ENCODE measurements at regions not wholly inside any gene's neighbourhood (a gene's known extent, or its start where the extent isn't known, plus 50 kb on each side); places are given as distances from the start of the nearest gene placed in this dataset.

DNA sequence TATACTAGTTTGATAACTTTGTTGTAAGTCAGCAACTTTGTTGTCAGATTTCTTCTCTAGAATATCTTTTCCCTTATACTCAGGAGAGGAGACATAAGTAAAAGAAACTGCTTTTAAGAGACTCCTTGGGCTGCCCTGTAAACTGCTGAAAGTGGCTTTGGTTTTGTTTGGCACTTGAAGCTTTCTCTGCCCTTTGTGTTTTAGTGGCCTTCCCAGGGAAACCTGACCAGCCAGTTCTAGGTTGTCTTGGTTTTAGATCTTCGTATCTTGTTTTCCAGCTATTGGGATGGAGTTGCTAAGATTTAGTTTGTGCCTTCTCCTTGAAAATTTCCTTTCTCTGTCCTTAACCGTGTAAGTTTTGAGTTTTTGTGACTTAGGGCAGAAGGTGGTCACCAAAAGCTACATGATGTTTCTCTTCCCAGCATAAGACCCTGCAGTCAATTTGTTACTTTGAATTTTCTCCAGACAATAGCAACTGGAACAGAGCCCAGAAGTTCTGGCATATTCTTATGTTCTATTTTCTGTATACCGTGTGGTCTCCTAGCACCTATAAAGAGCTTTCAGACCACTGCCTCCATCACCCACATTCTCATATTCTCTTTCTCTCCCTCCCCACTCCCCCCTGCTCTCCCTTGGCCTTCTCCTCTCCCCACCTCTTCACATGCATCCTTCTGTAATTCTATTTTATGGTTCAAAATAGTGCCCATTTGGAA, 81.1 kb downstream of the BOLA3 start:
- TF ChIP-seq NFIC (IDR thresholded peaks at IDR 0.05) (no peak), YY1 (IDR thresholded peaks at IDR 0.05; ENCODE audit: low read depth) (no peak), FOXM1 (IDR thresholded peaks at IDR 0.05; ENCODE audit: borderline replicate concordance, low read depth) (no peak), TAF1 (IDR thresholded peaks at IDR 0.05; ENCODE audit: low read depth) (no peak), TEAD4 (IDR thresholded peaks at IDR 0.05) (no peak), EGR1 (IDR thresholded peaks at IDR 0.05) (no peak), ZBTB7A (IDR thresholded peaks at IDR 0.05; ENCODE audit: low read depth) (no peak; the same call in 1 of the 2 replicates), EP300 (IDR thresholded peaks at IDR 0.05; ENCODE audit: borderline replicate concordance) (no peak), TCF12 (IDR thresholded peaks at IDR 0.05; ENCODE audit: low read depth) (no peak), RAD21 (IDR thresholded peaks at IDR 0.05; ENCODE audit: low read depth) (no peak), CREB1 (IDR thresholded peaks at IDR 0.05; ENCODE audit: low read depth) (no peak), CEBPB (IDR thresholded peaks at IDR 0.05) (no peak)
- TF ChIP-seq, protein P1, sequence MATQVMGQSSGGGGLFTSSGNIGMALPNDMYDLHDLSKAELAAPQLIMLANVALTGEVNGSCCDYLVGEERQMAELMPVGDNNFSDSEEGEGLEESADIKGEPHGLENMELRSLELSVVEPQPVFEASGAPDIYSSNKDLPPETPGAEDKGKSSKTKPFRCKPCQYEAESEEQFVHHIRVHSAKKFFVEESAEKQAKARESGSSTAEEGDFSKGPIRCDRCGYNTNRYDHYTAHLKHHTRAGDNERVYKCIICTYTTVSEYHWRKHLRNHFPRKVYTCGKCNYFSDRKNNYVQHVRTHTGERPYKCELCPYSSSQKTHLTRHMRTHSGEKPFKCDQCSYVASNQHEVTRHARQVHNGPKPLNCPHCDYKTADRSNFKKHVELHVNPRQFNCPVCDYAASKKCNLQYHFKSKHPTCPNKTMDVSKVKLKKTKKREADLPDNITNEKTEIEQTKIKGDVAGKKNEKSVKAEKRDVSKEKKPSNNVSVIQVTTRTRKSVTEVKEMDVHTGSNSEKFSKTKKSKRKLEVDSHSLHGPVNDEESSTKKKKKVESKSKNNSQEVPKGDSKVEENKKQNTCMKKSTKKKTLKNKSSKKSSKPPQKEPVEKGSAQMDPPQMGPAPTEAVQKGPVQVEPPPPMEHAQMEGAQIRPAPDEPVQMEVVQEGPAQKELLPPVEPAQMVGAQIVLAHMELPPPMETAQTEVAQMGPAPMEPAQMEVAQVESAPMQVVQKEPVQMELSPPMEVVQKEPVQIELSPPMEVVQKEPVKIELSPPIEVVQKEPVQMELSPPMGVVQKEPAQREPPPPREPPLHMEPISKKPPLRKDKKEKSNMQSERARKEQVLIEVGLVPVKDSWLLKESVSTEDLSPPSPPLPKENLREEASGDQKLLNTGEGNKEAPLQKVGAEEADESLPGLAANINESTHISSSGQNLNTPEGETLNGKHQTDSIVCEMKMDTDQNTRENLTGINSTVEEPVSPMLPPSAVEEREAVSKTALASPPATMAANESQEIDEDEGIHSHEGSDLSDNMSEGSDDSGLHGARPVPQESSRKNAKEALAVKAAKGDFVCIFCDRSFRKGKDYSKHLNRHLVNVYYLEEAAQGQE (IDR thresholded peaks at IDR 0.05; ENCODE audit: low read depth), result no peak
- TF ChIP-seq, protein P2, sequence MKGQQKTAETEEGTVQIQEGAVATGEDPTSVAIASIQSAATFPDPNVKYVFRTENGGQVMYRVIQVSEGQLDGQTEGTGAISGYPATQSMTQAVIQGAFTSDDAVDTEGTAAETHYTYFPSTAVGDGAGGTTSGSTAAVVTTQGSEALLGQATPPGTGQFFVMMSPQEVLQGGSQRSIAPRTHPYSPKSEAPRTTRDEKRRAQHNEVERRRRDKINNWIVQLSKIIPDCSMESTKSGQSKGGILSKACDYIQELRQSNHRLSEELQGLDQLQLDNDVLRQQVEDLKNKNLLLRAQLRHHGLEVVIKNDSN (IDR thresholded peaks at IDR 0.05), result no peak
- TF ChIP-seq, protein P3, sequence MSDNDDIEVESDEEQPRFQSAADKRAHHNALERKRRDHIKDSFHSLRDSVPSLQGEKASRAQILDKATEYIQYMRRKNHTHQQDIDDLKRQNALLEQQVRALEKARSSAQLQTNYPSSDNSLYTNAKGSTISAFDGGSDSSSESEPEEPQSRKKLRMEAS (IDR thresholded peaks at IDR 0.05), result no peak

DNA sequence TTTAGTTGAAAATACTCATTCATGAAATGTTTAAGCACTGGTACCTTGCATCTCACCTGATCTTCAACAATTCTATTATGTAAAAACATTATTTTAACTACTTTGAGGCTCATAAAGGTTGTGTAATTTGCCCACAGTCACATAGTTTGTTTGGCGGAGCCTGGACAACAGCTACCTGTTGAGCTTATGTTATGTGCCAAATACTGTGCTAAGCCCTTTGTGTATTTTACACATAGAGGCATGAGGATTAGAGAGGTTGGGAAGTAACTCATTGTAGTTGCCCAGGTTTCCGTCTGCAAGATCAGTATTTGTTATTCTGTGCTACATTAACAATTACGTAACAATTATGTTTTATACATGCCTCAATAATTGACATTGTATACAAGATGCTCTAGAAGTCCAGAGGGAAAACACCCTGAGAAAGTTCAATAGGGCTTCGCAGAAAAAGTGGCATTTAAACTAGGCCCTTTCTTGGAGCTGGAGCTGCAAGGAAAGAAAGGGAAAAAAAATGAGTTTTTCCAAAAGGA, 80.4 kb downstream of the BOLA3 start:
- no peak for TF ChIP-seq TEAD4 (IDR thresholded peaks at IDR 0.05)
- TF ChIP-seq, protein P1 (IDR thresholded peaks at IDR 0.05; ENCODE audit: low read depth), result no peak
- TF ChIP-seq RAD21 (IDR thresholded peaks at IDR 0.05; ENCODE audit: low read depth), result no peak
- no peak for TF ChIP-seq YY1 (IDR thresholded peaks at IDR 0.05; ENCODE audit: low read depth)
- no peak for TF ChIP-seq EP300 (IDR thresholded peaks at IDR 0.05; ENCODE audit: borderline replicate concordance)

DNA sequence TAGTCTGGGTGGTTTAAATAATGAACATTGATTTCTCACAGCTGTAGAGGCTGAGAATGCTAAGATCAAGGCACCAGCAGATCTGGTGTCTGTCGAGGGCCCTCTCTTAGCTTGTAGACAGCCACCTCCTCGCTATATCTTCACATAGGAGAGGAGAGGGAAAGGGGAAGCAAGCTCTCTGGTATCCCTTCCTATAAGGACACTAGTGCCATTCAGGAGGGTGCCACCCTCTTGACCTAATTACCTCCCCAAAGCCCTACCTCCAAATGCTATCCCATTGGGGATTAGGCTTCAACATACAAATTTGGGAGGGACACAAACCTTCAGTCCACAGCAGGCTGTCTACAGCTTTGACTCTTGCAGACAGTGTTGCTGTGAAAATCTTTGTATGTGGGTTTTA, 76.7 kb downstream of the BOLA3 start:
- no peak for TF ChIP-seq EGR1 (IDR thresholded peaks at IDR 0.05)
- TF ChIP-seq CREB1 (IDR thresholded peaks at IDR 0.05; ENCODE audit: low read depth), result no peak
- no peak for TF ChIP-seq TCF12 (IDR thresholded peaks at IDR 0.05; ENCODE audit: low read depth)
- TF ChIP-seq EP300 (IDR thresholded peaks at IDR 0.05; ENCODE audit: borderline replicate concordance), result no peak
- TF ChIP-seq RAD21 (IDR thresholded peaks at IDR 0.05; ENCODE audit: low read depth), result no peak
- no peak for TF ChIP-seq YY1 (IDR thresholded peaks at IDR 0.05; ENCODE audit: low read depth)
- TF ChIP-seq NFIC (IDR thresholded peaks at IDR 0.05), result no peak

DNA sequence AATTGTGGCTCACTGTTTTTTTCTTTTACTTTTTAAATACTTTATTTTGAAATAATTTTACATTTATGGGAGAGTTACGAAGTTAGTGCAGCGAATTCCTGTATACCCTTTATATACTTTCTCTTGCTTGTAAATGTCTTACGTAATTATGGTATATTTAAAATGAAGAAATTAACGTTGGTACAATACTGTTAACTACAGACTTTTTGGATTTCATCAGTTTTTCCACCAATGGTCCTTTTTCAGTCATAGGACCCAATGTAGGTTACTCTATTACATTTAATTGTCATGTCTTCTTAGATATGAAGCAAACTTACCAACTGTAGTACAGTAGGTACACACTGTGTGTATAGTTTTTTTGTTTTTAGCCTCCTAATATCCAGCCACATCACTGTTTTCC, 76.3 kb downstream of the BOLA3 start:
- no peak for TF ChIP-seq EP300 (IDR thresholded peaks at IDR 0.05; ENCODE audit: borderline replicate concordance)
- TF ChIP-seq, protein P3 (IDR thresholded peaks at IDR 0.05), result no peak
- TF ChIP-seq RAD21 (IDR thresholded peaks at IDR 0.05; ENCODE audit: low read depth), result no peak
- TF ChIP-seq FOXM1 (IDR thresholded peaks at IDR 0.05; ENCODE audit: borderline replicate concordance, low read depth), result no peak
- TF ChIP-seq YY1 (IDR thresholded peaks at IDR 0.05; ENCODE audit: low read depth), result no peak
- TF ChIP-seq NFIC (IDR thresholded peaks at IDR 0.05), result no peak
- no peak for TF ChIP-seq TCF12 (IDR thresholded peaks at IDR 0.05; ENCODE audit: low read depth)
- TF ChIP-seq CEBPB (IDR thresholded peaks at IDR 0.05), result no peak
- no peak for TF ChIP-seq ZBTB7A (IDR thresholded peaks at IDR 0.05; ENCODE audit: low read depth)
- no peak for TF ChIP-seq CREB1 (IDR thresholded peaks at IDR 0.05; ENCODE audit: low read depth)
- TF ChIP-seq, protein P2 (IDR thresholded peaks at IDR 0.05), result no peak
- TF ChIP-seq, protein P1 (IDR thresholded peaks at IDR 0.05; ENCODE audit: low read depth), result no peak
- no peak for TF ChIP-seq EGR1 (IDR thresholded peaks at IDR 0.05)
- no peak for TF ChIP-seq TEAD4 (IDR thresholded peaks at IDR 0.05)
- TF ChIP-seq TAF1 (IDR thresholded peaks at IDR 0.05; ENCODE audit: low read depth), result no peak
